H9 (cell line): ENCODE measurements at regions not wholly inside any gene's neighbourhood (a gene's known extent, or its start where the extent isn't known, plus 50 kb on each side); places are given as distances from the start of the nearest gene placed in this dataset.

Experiments used
- DNase-seq: peaks from one replicate; pipeline ENCODE4 v3.0.0-alpha.2; 2017
- H2AFZ ChIP-seq: one replicate; pipeline ENCODE4 v1.6.1; 2013; ENCODE audit warnings: mild to moderate bottlenecking, low read length, control low read depth, moderate library complexity
- H2AK5ac ChIP-seq: 2 replicates; pipeline ENCODE4 v1.6.1; 2013; ENCODE audit warnings: low read length, control low read depth, mixed read lengths; ENCODE audit not compliant: insufficient read length
- H2BK120ac ChIP-seq: one replicate; pipeline ENCODE4 v1.6.1; 2013; ENCODE audit warnings: low read depth, mild to moderate bottlenecking, low read length, control low read depth, inconsistent platforms; ENCODE audit not compliant: poor library complexity, severe bottlenecking
- H2BK12ac ChIP-seq: 2 replicates; pipeline ENCODE4 v1.6.1; 2013; ENCODE audit warnings: low read length, control low read depth, mixed read lengths, low read depth; ENCODE audit not compliant: insufficient read length
- H2BK15ac ChIP-seq: 2 replicates; pipeline ENCODE4 v1.6.1; 2013; ENCODE audit warnings: low read depth, low read length, control low read depth
- H2BK20ac ChIP-seq: one replicate; pipeline ENCODE4 v1.6.1; 2013; ENCODE audit warnings: low read depth, mild to moderate bottlenecking, low read length, control low read depth, inconsistent platforms; ENCODE audit not compliant: poor library complexity, severe bottlenecking
- H2BK5ac ChIP-seq: 2 replicates; pipeline ENCODE4 v1.6.1; 2013; ENCODE audit warnings: low read length, control low read depth, mixed read lengths; ENCODE audit not compliant: insufficient read length
- H3K14ac ChIP-seq: 2 replicates; pipeline ENCODE4 v1.6.1; 2013; ENCODE audit warnings: low read length, control low read depth; ENCODE audit not compliant: insufficient read depth
- H3K18ac ChIP-seq: 2 replicates; pipeline ENCODE4 v1.6.1; 2013; ENCODE audit warnings: low read depth, mild to moderate bottlenecking, mixed read lengths, low read length, control low read depth; ENCODE audit not compliant: insufficient read length
- H3K23ac ChIP-seq: 2 replicates; pipeline ENCODE4 v1.6.1; 2013; ENCODE audit warnings: low read length, control low read depth, mixed read lengths, low read depth; ENCODE audit not compliant: insufficient read length
- H3K23me2 ChIP-seq: 2 replicates; pipeline ENCODE4 v1.6.1; 2013; ENCODE audit warnings: low read depth, mild to moderate bottlenecking, mixed read lengths, low read length, control low read depth; ENCODE audit not compliant: insufficient read length, poor library complexity, severe bottlenecking
- H3K27ac ChIP-seq: 2 replicates; pipeline ENCODE4 v1.5.1; 2013; ENCODE audit warnings: low read length, control low read depth, mixed read lengths, low read depth; ENCODE audit not compliant: insufficient read length
- H3K27me3 ChIP-seq: 2 replicates; pipeline ENCODE4 v1.6.1; 2013; ENCODE audit warnings: low read length, control low read depth, inconsistent platforms; ENCODE audit not compliant: insufficient read depth
- H3K4ac ChIP-seq: 2 replicates; pipeline ENCODE4 v1.6.1; 2013; ENCODE audit warnings: low read depth, mild to moderate bottlenecking, control low read depth, inconsistent platforms, low read length, moderate library complexity
- H3K4me1 ChIP-seq: 2 replicates; pipeline ENCODE4 v1.6.1; 2013; ENCODE audit warnings: low read length, control low read depth, inconsistent platforms; ENCODE audit not compliant: insufficient read depth
- H3K4me2 ChIP-seq: 2 replicates; pipeline ENCODE4 v1.6.1; 2013; ENCODE audit warnings: low read length, control low read depth, mixed read lengths; ENCODE audit not compliant: insufficient read length, insufficient read depth
- H3K56ac ChIP-seq: 2 replicates; pipeline ENCODE4 v1.6.1; 2013; ENCODE audit warnings: low read depth, mild to moderate bottlenecking, mixed read lengths, low read length, control low read depth; ENCODE audit not compliant: insufficient read length
- H3K79me1 ChIP-seq: 2 replicates; pipeline ENCODE4 v1.6.1; 2013; ENCODE audit warnings: low read depth, mild to moderate bottlenecking, moderate library complexity, low read length, control low read depth, inconsistent platforms; ENCODE audit not compliant: insufficient read depth, poor library complexity, severe bottlenecking
- H3K79me2 ChIP-seq: 2 replicates; pipeline ENCODE4 v1.6.1; 2013; ENCODE audit warnings: low read length, control low read depth, inconsistent platforms; ENCODE audit not compliant: insufficient read depth
- H3K9ac ChIP-seq: 2 replicates; pipeline ENCODE4 v1.6.1; 2013; ENCODE audit warnings: low read length, control low read depth, mixed read lengths; ENCODE audit not compliant: insufficient read length; ENCODE audit errors: extremely low read depth
- H3K9me3 ChIP-seq: one replicate; pipeline ENCODE4 v1.6.1; 2013; ENCODE audit warnings: low read depth, low read length, inconsistent platforms; ENCODE audit not compliant: control insufficient read depth
- H3T11ph ChIP-seq: one replicate; pipeline ENCODE4 v1.6.1; 2013; ENCODE audit warnings: mild to moderate bottlenecking, low read length, control low read depth, inconsistent platforms
- H4K20me1 ChIP-seq: one replicate; pipeline ENCODE4 v1.6.1; 2013; ENCODE audit not compliant: control insufficient read depth, insufficient read length, insufficient read depth
- H4K5ac ChIP-seq: 2 replicates; pipeline ENCODE4 v1.6.1; 2013; ENCODE audit warnings: low read depth, mild to moderate bottlenecking, mixed read lengths, low read length, control low read depth; ENCODE audit not compliant: insufficient read length
- H4K8ac ChIP-seq: replicated peaks from 2 replicates; pipeline ENCODE4 v1.6.1; 2013; ENCODE audit warnings: low read length, control low read depth, mixed read lengths, low read depth; ENCODE audit not compliant: insufficient read length
- H4K91ac ChIP-seq: 2 replicates; pipeline ENCODE4 v1.6.1; 2013; ENCODE audit warnings: low read depth, mild to moderate bottlenecking, moderate library complexity, mixed read lengths, low read length, control low read depth; ENCODE audit not compliant: insufficient read length
- H3K27ac Mint-ChIP-seq, 3 experiments: 2 replicates in 2 of 3; 3 replicates in 1 of 3; pipeline ENCODE4 v1.8.0; 2020 to 2021; ENCODE audit warnings: mixed read lengths in 3 of 3, mild to moderate bottlenecking in 1 of 3, moderate library complexity in 1 of 3
- H3K27me3 Mint-ChIP-seq: 2 replicates; pipeline ENCODE4 v1.8.0; 2021; ENCODE audit warnings: low read depth, mild to moderate bottlenecking, moderate library complexity, mixed read lengths
- H3K36me3 Mint-ChIP-seq, 3 experiments: 2 replicates in 2 of 3; 3 replicates in 1 of 3; pipeline ENCODE4 v1.8.0; 2020 to 2021; ENCODE audit warnings: low read depth in 3 of 3, mixed read lengths in 3 of 3; ENCODE audit not compliant: insufficient read depth in 1 of 3
- H3K4me1 Mint-ChIP-seq, 2 experiments: 2 replicates each; pipeline ENCODE4 v1.8.0; 2020; ENCODE audit warnings: mixed read lengths in 2 of 2
- H3K4me3 Mint-ChIP-seq, 2 experiments: 2 replicates in 1 of 2; 3 replicates in 1 of 2; pipeline ENCODE4 v1.8.0; 2020 to 2021; ENCODE audit warnings: mild to moderate bottlenecking in 2 of 2, mixed read lengths in 2 of 2, moderate library complexity in 1 of 2
- H3K9me3 Mint-ChIP-seq, 2 experiments: 2 replicates in 1 of 2; 3 replicates in 1 of 2; pipeline ENCODE4 v1.8.0; 2020; ENCODE audit warnings: mild to moderate bottlenecking in 2 of 2, mixed read lengths in 2 of 2, moderate library complexity in 1 of 2
- WGBS: extraction: QIAGEN DNeasy Blood & Tissue Kit; methylation state at CpG from one replicate; pipeline ENCODE4 v1.1.7; 2013; ENCODE audit warnings: missing lambda C conversion rate, low lambda C conversion rate, mixed read lengths; ENCODE audit not compliant: insufficient read length; ENCODE audit errors: extremely low coverage; 5-methylcytosine and 5-hydroxymethylcytosine counted together
- TF ChIP-seq, protein P1 (sequence below): fragments of 200-600 bp; sonication (generic); conservative IDR thresholded peaks from 3 replicates; pipeline ENCODE4 v1.8.0; 2021; ENCODE audit warnings: antibody characterized with exemption, mild to moderate bottlenecking

DNA sequence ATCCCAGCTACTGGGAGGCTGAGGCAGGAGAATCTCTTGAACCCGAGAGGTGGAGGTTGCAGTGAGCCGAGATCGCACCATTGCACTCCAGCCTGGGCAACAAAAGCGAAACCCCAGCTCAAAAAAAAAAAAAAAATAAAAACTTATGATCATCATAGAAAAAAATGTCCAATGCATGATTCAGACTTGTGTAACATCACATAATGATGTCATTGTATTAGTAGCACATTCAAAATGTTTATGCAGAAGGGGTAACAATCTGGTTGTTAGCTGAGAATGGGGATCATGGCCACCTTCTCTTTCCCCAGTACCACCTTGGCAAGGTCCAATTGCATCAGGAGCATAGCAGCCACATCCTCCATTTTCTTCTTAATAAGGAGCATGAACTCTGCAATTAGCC is 137.6 kb upstream of the MARCKS start:
- Histone ChIP-seq H4K20me1 (no peaks in the 10 kb centered on the region), H2BK12ac (no peak overlapping the region), H2BK15ac (no peak overlapping the region), H3K9me3 (no peaks in the 10 kb centered on the region), H3K79me2 (no peaks in the 10 kb centered on the region), H2BK20ac (no peak overlapping the region), H3K4me2 (no peak overlapping the region), H3T11ph (no peak overlapping the region), H2AFZ (no peak overlapping the region), H3K14ac (no peak overlapping the region), H3K79me1 (no peaks in the 10 kb centered on the region), H3K27me3 (no peaks in the 10 kb centered on the region), H3K9ac (no peak overlapping the region), H3K23ac (no peak overlapping the region), H2AK5ac (no peak overlapping the region), H2BK5ac (no peak overlapping the region), H4K5ac (no peak overlapping the region), H2BK120ac (no peak overlapping the region), H3K18ac (no peak overlapping the region), H3K27ac (no peak overlapping the region), H3K4ac (no peak overlapping the region), H4K8ac (no peak overlapping the region), H3K56ac (no peak overlapping the region), H3K4me1 (no peaks in the 10 kb centered on the region), H3K23me2 (no peaks in the 10 kb centered on the region), H4K91ac (no peak overlapping the region)
- no peak for DNase-seq
- TF ChIP-seq, protein P1, sequence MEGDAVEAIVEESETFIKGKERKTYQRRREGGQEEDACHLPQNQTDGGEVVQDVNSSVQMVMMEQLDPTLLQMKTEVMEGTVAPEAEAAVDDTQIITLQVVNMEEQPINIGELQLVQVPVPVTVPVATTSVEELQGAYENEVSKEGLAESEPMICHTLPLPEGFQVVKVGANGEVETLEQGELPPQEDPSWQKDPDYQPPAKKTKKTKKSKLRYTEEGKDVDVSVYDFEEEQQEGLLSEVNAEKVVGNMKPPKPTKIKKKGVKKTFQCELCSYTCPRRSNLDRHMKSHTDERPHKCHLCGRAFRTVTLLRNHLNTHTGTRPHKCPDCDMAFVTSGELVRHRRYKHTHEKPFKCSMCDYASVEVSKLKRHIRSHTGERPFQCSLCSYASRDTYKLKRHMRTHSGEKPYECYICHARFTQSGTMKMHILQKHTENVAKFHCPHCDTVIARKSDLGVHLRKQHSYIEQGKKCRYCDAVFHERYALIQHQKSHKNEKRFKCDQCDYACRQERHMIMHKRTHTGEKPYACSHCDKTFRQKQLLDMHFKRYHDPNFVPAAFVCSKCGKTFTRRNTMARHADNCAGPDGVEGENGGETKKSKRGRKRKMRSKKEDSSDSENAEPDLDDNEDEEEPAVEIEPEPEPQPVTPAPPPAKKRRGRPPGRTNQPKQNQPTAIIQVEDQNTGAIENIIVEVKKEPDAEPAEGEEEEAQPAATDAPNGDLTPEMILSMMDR = no peak
- H3K36me3 Mint-ChIP-seq = no peaks in the 10 kb centered on the region
- H3K4me3 Mint-ChIP-seq = no peak overlapping the region
- H3K27me3 Mint-ChIP-seq = no peaks in the 10 kb centered on the region
- H3K4me1 Mint-ChIP-seq = no peaks in the 10 kb centered on the region
- no CpG with 5 or more reads among the region's 4 CpGs for WGBS
- no peak overlapping the region for H3K27ac Mint-ChIP-seq
- no peaks in the 10 kb centered on the region for H3K9me3 Mint-ChIP-seq
